ENCODE measurements at regions not wholly inside any gene's neighbourhood (a gene's known extent, or its start where the extent isn't known, plus 50 kb on each side); places are given as distances from the start of the nearest gene placed in this dataset.

GRCh38 chr14:99080306-99080705 lies 191.7 kb downstream of the BCL11B start:
- H3K79me2 ChIP-seq (replicated peaks; ENCODE audit: insufficient read depth, low read length), result no peaks in the 10 kb centered on the region
- H3K4me2 ChIP-seq (ENCODE audit: low read length), result no peak overlapping the region
- H3K27me3 ChIP-seq (ENCODE audit: insufficient read depth, low read depth, low read length), result no peaks in the 10 kb centered on the region
- H2AFZ ChIP-seq (ENCODE audit: low read depth, low read length), result no peak overlapping the region
- no peak overlapping the region for H3K4me3 ChIP-seq (ENCODE audit: low read length)
- no peaks in the 10 kb centered on the region for H3K9me3 ChIP-seq (ENCODE audit: low read length)
- TF ChIP-seq REST (IDR thresholded peaks at IDR 0.05; ENCODE audit: borderline replicate concordance), result no peak
- H3K9me2 ChIP-seq (ENCODE audit: insufficient read depth, low read length), result no peaks in the 10 kb centered on the region
- H3K36me3 ChIP-seq (ENCODE audit: insufficient read depth, low read length), result no peaks in the 10 kb centered on the region
- H3K27ac ChIP-seq (ENCODE audit: low read length), result no peak overlapping the region
- no peaks in the 10 kb centered on the region for H4K20me1 ChIP-seq (ENCODE audit: insufficient read depth)
- H3F3A ChIP-seq (ENCODE audit: insufficient read depth, low read length, poor library complexity, severe bottlenecking), result no peaks in the 10 kb centered on the region
- no peak overlapping the region for H3K9ac ChIP-seq (ENCODE audit: low read length)

- H3F3A ChIP-seq (ENCODE audit: insufficient read depth, low read length, poor library complexity, severe bottlenecking), result no peaks in the 10 kb centered on the region
- no peak overlapping the region for H3K27ac ChIP-seq (ENCODE audit: low read length)
- H3K9me3 ChIP-seq (ENCODE audit: low read length), result no peaks in the 10 kb centered on the region
- H3K4me3 ChIP-seq (ENCODE audit: low read length), result no peak overlapping the region
- H3K4me2 ChIP-seq (ENCODE audit: low read length), result no peak overlapping the region
- TF ChIP-seq EP300 (conservative IDR thresholded peaks at IDR 0.05; ENCODE audit: poor library complexity, severe bottlenecking), result no peak
- no peak for TF ChIP-seq TAF1 (IDR thresholded peaks at IDR 0.05; ENCODE audit: low read depth)
- TF ChIP-seq RAD21 (conservative IDR thresholded peaks at IDR 0.05), result no peak
- no peaks in the 10 kb centered on the region for H3K9me2 ChIP-seq (ENCODE audit: insufficient read depth, low read length)
- H3K27me3 ChIP-seq (ENCODE audit: insufficient read depth, low read depth, low read length), result no peaks in the 10 kb centered on the region
- no peak overlapping the region for H3K9ac ChIP-seq (ENCODE audit: low read length)
- no peaks in the 10 kb centered on the region for H3K36me3 ChIP-seq (ENCODE audit: insufficient read depth, low read length)
- no peaks in the 10 kb centered on the region for H4K20me1 ChIP-seq (ENCODE audit: insufficient read depth)
- no peak overlapping the region for H2AFZ ChIP-seq (ENCODE audit: low read depth, low read length)
- no peaks in the 10 kb centered on the region for H3K79me2 ChIP-seq (replicated peaks; ENCODE audit: insufficient read depth, low read length)
Measured at GRCh38 chr14:99081156-99081765, 190.7 kb downstream of the BCL11B start.

GRCh38 chr14:99081880-99082279 lies 190.1 kb downstream of the BCL11B start:
- TF ChIP-seq EP300 (conservative IDR thresholded peaks at IDR 0.05; ENCODE audit: poor library complexity, severe bottlenecking) (no peak), SMC3 (conservative IDR thresholded peaks at IDR 0.05; ENCODE audit: poor library complexity) (no peak), REST (IDR thresholded peaks at IDR 0.05; ENCODE audit: borderline replicate concordance) (no peak), RAD21 (conservative IDR thresholded peaks at IDR 0.05) (no peak), TAF1 (IDR thresholded peaks at IDR 0.05; ENCODE audit: low read depth) (no peak), MXI1 (conservative IDR thresholded peaks at IDR 0.05; ENCODE audit: poor library complexity, severe bottlenecking) (no peak), EZH2 (IDR thresholded peaks at IDR 0.05; ENCODE audit: borderline replicate concordance, insufficient read depth, low read length, poor library complexity, severe bottlenecking) (no peak), POLR2AphosphoS5 (IDR thresholded peaks at IDR 0.05) (no peak)
- TF ChIP-seq, protein P1, sequence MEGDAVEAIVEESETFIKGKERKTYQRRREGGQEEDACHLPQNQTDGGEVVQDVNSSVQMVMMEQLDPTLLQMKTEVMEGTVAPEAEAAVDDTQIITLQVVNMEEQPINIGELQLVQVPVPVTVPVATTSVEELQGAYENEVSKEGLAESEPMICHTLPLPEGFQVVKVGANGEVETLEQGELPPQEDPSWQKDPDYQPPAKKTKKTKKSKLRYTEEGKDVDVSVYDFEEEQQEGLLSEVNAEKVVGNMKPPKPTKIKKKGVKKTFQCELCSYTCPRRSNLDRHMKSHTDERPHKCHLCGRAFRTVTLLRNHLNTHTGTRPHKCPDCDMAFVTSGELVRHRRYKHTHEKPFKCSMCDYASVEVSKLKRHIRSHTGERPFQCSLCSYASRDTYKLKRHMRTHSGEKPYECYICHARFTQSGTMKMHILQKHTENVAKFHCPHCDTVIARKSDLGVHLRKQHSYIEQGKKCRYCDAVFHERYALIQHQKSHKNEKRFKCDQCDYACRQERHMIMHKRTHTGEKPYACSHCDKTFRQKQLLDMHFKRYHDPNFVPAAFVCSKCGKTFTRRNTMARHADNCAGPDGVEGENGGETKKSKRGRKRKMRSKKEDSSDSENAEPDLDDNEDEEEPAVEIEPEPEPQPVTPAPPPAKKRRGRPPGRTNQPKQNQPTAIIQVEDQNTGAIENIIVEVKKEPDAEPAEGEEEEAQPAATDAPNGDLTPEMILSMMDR (IDR thresholded peaks at IDR 0.05; ENCODE audit: poor library complexity, severe bottlenecking), result no peak

More at GRCh38 chr14:99081880-99082279, 190.1 kb downstream of the BCL11B start:
- H3K9me3 ChIP-seq (ENCODE audit: low read length), result no peaks in the 10 kb centered on the region
- H3K9ac ChIP-seq (ENCODE audit: low read length), result no peak overlapping the region
- no peaks in the 10 kb centered on the region for H4K20me1 ChIP-seq (ENCODE audit: insufficient read depth)
- H3K4me2 ChIP-seq (ENCODE audit: low read length), result no peak overlapping the region
- no peak overlapping the region for H2AFZ ChIP-seq (ENCODE audit: low read depth, low read length)
- H3K27me3 ChIP-seq (ENCODE audit: insufficient read depth, low read depth, low read length), result no peaks in the 10 kb centered on the region
- no peaks in the 10 kb centered on the region for H3K79me2 ChIP-seq (replicated peaks; ENCODE audit: insufficient read depth, low read length)
- H3F3A ChIP-seq (ENCODE audit: insufficient read depth, low read length, poor library complexity, severe bottlenecking), result no peaks in the 10 kb centered on the region
- H3K4me3 ChIP-seq (ENCODE audit: low read length), result no peak overlapping the region
- no peaks in the 10 kb centered on the region for H3K36me3 ChIP-seq (ENCODE audit: insufficient read depth, low read length)
- H3K9me2 ChIP-seq (ENCODE audit: insufficient read depth, low read length), result no peaks in the 10 kb centered on the region
- H3K27ac ChIP-seq (ENCODE audit: low read length), result no peak overlapping the region

Data from neural cell (in vitro differentiated cells).